ENCODE measurements at regions not wholly inside any gene's neighbourhood (a gene's known extent, or its start where the extent isn't known, plus 50 kb on each side); places are given as distances from the start of the nearest gene placed in this dataset.

DNA sequence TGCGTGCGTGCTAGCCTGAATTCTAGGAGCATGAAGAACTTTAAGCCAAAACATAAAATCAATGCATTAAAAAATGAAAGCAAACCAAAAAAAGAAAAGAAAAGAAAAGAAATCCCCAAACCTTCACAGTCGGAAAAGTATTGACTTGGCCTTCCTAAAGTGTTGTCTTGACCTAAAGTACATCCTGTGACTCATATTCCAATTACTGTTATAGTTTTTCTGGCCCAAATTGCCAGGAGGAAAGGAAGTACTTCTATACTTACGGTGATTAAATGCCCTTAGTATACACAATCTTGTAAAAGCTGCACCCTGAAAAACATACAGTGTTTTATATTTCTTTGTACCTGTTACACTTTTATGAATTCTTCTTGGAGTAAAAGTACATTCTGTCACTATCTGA is 512.8 kb downstream of the ANKRD50 start:
- DNase-seq = no peak

DNA sequence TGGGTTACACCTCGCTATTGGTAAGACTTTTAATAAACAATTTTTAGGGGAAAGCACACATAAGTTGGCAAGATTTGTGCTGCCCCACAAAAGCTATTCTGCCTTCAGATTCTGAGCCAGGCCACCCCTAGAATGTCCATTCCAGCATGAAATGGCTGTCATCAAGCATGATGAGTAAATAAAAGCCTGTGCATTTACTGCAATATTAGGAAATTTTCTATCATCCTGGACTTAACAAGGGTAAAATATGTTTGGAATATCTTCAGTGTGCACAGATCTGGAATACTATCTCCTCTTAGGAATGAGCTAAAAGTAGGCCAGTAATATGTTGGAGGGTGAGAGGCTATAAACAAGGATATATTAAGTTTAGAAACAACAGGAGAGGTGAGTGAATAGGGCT is 510.9 kb downstream of the ANKRD50 start:
- no peak for DNase-seq

DNA sequence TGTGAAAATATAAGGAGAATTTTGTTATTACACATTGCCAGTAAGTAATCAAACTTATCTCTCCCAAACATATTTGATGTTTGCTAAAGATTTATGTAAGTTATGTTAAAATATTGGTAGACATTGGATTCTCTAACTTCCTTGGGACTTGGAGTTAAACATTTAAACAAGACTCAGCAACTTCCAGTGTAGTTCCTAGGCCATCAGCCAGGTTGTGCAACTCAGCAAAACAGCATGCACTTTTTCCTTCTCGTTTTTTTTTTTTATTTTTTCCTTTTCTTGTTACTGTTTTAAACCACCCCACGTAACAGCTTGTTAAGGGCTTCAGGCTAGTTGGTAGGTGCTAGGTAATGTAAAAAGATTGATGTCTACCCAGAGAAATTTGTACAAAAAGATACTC is 510.4 kb downstream of the ANKRD50 start:
- no peak for DNase-seq

DNA sequence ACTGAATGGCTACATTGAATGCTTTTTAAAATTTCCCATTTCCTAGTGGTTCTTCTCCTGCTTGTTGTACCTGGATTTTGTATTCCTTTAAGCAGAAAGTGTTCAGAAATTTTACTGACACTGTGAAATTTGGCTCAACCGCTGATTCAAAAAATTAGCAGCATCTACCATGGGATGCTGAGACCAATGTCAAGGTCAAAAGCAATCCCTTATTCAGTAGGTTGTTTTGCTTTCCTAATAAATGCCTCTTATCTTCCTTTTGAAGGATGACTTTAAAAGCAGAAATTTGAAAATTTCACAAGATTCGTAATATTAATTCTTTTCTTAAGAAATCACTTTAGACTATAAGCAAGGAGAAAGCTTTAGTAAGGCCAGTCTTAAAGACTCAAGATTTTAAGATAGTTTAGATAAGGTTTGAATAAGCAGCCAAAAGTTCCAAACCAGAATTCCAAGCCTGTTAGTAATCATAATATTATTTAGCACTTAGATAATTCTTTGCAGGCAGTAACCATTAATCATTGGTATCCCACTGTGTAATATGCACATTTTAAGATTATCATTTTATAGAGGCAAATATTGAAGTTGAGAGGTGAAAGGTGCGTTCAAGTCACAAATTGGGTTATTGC is 508.8 kb downstream of the ANKRD50 start:
- no peak for DNase-seq

DNA sequence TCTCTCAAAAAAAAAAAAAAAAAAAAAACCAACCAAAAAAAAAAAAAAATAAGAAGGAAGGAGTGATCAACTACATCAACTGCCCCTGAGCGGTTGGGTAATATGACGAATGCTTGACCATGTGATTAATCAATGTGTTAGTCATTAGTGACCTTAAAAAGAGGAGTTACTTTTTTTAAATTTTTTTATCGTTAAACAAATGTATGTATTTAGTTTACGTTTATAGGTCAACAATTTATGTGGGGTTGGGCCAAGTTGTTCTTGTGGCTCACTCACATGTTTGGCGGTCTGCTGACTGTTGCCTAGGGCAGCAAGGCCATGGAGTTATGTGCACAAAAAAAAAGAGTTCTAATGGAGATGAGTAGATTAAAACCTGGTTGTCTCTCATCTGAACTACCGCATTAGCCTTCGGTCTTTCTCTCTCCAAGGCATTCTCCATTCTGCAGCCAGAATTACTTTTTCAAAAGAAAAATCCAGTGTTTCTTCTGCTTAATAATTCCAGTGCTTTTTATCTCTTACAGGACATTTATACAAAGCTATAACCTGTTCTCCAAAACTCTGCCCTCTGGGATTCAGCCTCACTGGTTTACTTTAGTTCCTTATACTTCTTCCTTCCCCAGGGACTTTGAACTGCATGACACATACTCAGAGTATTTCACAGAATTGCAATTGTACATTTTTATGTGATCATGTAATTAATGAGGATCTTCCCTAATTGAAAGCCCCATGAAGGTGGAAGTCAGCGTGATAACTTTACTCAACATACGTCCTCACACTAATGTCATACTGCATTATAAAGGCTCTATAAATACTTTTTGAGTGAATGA is 505.5 kb downstream of the ANKRD50 start:
- DNase-seq = no peak

DNA sequence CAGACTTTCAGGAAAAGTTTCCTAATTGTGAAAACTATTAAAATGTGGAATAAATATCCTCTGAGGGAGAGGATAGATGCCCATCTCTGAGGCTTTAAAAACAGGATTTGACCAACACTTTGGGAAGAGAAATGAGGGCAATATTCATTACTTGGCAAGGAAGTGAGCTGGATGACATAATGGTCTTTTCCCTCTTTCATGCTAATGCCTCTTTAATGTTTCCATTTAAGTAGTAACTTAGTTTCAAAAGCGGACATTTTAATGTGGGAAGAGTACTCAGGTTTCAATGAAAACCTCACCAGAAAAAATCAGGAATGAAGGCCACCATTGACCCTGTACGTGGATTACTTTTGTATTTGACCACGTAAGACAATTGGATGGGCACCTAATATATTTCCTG is 503.3 kb downstream of the ANKRD50 start:
- no peak for DNase-seq

DNA sequence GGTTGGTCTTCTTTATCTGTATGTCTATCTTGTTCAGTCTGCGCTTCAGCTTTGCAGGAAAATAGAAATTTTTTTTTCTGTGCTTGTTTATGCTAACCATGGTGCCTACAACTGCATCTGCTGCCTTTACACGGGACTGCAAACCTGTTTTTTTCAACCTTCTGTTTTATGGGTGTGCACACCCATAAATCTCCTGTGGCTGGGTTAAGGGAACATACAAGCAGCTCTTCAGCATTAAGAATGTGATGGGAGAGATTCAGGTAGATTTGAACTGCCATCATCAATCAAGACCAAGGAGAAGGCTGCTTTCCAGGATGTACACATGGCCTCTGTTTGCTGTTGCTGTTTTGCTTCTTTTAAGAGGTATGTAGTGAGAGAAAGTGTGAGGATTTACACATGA is 502.9 kb downstream of the ANKRD50 start:
- DNase-seq = no peak

DNA sequence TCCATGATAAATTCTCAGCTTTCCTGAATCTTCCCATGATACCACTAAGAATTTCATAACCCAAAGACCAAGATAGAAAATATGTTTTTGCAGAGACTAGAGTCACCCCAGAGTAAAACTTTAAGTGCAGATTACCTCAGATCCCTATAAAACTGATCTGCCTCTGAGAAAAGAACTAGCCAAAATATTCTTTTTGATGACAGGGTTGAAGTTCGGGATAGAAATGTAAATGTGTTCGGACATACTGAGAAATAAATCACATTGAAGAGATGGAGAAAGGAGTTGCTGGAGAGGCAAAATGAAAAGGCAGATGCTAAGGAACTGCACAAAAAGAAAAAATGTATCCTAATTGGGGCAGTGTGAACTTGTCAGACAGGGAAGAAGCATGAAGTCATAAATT is 501.8 kb downstream of the ANKRD50 start:
- no peak for DNase-seq

DNA sequence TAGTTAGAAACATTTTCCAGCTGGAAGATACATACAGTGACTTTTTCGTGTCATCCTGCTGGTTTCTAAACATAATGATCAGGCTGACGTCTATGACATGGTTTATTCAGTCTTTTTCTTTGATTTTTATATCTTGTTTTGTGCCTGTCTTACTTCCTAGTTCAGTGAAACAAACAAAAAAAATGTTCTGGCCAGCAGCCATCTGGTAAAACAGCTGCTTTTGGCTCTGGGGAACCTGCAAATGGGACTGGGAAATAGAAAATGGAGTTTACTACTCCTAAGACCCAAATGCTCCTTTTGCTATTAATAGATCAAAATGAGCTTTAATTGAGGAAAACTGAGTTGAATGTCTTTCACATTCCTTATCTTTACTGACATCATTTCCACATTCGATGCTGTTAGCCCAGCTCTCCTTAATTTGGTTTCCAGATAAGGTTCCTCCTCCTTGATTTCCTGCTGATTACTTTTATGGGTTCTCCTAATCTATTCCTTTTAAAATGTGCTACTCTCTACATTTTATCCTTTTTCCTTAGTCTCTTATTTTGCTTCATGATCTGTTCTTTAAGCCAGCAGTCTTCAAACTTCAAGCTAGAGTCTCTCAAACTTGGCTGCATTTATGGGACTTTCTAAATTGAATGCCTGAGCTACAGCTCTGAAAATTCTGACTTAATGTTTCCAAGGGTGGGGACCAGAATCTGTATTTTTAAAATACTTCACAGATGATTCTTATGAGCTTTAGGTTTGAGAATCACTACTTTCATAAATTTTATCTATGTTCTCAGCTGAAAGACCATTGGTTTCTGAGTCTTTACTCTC is 499.5 kb downstream of the ANKRD50 start:
- DNase-seq = no peak

DNA sequence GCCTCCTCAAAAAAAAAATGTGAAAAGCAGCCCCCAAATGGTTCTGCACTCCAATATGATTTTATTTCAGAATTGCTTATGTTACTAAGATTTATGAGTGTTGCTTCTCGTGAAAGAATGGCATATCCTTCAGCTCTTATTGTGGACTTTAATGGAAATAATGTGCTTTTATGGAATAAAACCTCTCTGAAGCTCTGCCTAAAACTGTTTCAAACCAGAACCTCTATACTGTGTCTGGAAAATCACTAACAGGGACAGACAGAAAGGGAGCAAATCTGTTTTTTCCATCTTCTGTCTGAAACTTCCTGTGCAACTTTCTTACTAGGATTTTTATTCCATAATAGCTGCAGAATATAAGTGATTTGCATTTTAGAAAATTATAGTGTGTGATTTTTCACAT is 493.1 kb downstream of the ANKRD50 start:
- DNase-seq = no peak

DNA sequence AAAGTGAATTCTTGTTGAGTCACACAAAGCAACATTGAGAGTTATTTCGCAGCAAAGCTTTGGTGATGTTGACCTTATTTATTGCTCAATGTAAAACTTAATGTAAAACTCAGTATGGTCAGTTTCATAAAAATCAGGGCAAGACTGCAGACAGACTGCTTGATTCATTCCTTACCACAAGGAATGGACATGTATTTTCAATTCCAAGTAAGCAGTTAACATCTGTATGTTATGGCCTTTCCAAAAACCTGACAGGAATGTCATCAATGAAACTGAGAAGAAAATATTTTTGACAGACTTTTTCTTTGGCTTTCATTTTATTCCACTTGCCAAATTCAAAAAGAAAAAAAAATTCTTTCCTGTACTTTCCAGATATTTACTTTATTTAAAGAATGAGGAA is 488.3 kb downstream of the ANKRD50 start:
- DNase-seq = no peak

DNA sequence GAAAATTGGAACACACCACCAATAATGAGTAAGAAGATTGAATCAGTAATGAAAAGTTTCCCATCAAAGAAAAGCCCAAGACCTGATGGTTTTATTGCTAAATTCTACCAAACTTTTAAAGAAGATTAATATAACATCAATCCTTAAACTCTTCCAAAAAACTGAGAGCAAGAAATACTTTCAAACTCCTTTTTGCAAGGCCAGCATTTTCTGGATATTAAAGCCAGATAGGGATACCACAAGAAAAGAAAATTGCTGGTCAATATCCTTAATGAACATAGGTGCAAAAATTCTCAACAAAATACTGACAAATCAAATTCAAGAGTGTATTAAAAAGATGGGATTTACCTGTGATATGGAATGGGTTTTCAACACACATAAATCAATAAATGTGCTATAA is 484.6 kb downstream of the ANKRD50 start:
- DNase-seq = no peak

DNA sequence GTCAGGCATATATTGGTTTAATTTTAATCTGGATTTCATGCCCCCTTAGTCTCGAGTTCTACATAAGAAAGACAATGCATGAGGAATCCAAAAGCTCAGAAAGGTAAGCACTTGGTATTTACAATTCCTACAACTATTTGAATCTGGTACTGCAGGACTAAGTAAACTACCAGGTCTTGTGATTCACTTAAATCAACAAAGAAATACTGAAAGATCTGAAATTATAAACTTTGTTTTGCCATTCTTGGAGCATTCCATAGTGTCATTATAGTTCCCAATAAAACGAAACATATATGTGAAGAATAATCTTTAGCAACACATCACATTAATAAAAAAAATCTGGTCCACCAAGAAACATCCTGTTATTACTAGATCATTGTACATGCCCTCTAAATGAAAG is 482.3 kb downstream of the ANKRD50 start:
- no peak for DNase-seq

DNA sequence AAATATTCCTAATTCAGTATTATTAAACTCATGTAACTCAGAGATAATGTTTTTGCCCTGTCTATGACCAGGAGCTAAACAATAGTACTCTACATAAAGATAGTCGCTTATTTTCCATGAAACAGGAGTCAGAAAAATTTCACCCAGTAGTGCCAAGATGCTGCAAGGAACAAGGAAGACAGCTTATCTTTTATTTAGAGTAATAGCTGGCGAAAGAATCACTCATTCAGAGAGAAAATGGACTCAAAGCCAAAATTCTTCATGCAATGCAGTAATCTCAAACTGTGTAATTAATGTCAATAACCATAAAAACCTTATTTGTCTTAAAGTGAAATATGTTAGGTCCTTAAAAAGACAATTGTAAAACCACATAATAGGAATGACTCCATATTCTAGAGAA is 477.8 kb downstream of the ANKRD50 start:
- no peak for DNase-seq

DNA sequence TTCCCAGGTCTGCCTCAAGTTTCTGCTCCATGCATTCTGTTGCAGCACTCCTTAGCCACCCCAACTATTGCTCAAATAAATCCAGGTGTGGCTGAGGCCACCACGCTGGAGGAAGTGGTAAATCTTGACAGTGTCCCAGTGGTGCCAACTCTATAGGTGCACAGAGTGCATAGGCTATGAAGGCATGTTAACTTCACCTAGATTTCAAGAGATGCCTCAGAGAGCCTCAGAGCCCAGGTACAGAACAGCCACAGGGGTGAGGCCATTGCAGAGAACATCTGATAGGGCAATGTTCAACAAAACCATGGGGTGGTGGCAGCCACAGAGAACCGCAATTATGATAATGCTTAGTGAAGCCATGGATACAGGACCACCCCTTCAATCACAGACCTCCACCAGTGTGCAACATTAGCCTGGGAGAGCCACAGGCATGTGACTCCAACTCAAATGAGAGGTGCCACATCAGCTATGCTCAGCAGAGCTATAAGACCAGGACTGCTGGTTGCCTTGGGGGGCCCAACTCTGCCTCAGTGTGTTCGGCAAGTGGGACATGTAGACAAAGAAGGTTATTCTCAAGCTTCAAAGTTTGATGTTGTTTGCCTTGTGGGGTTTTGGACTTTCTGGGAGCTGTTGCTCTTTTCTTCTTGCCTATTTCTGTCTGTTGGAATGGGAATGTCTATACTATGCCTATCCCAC is 468.7 kb downstream of the ANKRD50 start:
- DNase-seq = no peak

DNA sequence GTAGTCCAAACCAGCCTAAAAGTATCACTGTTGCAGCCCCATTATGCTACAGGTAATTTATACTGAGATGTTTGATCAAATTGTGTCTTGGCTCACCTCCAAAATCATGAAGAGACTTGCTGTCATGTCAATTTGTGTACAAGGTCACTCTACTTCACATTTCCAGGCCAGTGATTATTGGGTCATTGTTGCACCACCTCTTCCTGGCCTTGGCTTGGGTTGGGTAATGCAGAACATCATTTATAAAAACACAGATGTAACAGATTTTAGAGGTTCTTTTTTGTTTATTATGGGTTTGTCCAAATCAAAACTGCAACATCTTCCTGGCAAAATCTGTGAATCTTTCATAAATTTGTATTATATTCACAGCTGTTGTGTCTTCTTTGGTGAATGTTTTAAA is 459.5 kb downstream of the ANKRD50 start:
- no peak for DNase-seq

DNA sequence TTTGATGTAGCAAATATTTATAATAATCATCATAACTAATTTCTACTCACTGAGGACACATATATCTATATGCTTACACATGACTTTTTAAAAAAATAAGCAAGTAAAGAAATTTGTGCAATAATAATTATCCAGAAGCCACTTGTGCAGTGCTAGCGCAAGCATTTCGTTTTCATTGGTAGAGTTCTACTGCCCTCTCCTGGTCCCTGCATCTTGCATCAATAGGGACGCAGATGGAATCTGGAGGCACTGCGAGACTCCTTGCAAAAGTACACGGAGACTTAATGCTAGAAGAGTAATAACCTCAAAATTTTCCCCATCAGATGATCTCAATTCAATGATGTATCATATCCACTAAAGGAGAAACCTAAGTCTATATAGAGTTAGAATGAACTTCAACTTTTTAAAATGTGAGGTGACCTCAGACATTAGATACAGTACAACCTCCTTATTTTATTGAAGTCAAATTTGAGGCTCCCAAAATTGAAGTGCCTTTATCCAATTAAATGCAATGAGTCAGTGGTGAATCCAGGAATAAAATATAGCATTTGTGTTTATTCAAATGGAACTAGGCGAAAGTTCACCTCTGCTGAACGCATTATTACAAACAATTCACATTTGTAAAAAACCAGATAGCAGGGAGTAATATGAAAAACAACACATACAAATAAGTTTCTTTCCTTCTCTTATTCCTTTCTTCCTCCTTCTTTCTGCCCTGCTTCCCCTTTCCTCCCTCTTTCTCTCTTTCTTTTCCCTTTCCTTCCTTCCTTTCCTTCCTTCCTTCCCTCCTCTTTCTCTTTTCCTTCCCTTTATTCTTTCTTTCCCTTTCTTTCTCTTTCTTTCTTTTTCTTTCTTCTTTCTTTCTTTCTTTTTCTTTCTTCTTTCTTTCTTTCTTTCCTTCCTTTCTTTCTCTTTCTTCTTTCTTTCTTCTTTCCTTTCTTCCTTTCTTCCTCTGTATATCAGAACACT is 450.0 kb downstream of the ANKRD50 start:
- DNase-seq = no peak

DNA sequence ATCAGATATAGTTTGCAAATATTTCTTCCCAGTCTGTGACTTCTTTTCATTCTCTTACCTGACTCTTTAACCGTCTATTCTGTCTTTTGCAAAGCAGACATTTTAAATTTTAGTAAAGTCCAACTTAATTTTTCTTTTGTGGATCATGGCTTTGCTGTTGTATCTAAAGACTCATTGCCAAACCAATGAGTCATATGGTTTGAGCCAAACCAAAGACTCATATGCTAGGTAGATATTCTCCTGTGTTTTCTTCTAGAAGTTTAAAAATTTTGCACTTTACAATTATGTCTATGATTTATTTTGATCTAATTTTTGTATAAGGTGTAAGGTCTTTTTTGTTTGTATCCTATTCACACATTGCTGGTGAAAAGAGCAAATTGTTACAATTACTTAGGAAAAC is 446.8 kb downstream of the ANKRD50 start:
- no peak for DNase-seq

DNA sequence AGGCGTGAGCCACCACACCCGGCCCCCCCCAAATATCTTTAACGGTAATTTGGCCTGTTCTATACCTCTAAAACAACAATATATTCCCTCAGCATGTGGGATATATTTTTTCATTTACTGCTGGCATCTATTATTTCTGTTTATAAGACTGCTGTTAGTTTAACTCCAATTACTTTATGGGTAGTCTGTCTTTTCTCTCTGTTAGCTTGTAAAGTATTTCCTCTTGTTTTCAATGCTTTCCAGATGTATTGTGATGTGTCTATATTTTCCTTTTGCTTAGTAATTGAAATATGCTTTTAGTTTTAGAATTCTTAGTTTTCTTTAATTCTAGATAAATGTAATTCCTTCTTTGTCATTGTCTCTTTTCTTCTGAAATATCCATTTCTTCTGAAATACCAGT is 445.8 kb downstream of the ANKRD50 start:
- DNase-seq = no peak

DNA sequence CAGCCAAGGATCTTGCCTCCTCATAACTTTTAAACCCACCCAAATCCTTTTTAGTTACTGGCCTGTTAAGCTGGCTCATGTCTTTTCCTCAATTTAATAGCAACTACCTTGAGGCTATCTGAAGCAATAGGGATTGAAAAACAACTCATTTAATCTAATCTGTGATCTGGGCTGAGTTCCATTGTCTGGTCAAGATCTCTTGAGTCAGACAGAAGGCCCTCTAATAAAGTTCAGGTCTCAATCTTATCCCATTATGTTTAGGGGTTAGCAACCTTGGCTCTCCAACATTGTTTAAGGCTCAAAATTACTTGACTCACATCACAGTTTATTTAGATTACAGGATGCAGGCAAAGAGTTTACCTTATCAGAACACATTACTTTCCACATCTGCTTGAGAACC is 436.1 kb downstream of the ANKRD50 start:
- DNase-seq = no peak

DNA sequence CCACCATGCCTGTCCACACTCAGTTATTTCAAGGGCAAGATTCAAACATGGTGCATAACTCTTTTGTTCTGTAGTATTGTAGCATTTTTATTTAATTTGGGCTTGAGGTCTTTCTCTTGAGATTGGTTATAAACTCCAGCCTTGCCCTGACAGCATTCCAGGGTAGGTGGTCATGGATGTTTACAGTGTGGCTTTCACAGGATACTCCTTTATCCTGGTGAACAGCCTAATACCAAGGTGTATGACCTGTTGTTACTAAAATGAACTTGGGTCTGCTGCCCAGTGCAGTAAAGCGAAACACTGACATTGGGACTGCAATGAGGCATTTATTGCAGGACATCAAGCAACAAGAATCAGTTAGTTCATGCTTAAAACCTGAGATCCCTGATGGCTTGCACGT is 434.8 kb downstream of the ANKRD50 start:
- DNase-seq = no peak

DNA sequence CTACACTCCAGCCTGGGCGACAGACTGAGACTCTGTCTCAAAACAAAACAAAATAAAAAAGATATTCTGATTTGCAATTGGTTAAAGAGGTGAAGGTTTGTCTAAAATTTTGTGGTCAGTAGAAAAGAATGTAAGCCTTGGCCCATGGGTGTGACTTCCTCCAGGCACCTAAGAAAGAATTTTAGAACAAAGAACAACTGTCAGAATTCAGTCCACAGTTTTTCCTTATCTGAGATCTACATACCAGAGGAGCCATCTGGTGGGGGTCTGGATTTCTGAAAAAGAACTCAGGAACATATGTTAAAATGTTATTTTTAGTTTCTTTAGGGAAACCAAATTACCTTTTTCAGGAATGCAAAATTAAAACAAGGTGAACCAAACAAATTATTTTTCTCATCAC is 434.1 kb downstream of the ANKRD50 start:
- no peak for DNase-seq
